IMR-90 (cell line): ENCODE measurements at regions not wholly inside any gene's neighbourhood (a gene's known extent, or its start where the extent isn't known, plus 50 kb on each side); places are given as distances from the start of the nearest gene placed in this dataset.

Source experiments
- ATAC-seq: fragments of 200-7000 bp; cut with Tn5 transposase; 2 replicates; pipeline ENCODE4 v1.9.1; 2020; ENCODE audit warnings: low read depth, mild to moderate bottlenecking, moderate library complexity
- BruUV-seq: library from RNA; stranded (reverse); fragments of 400-500 nt; replicated peaks from 2 replicates; lab custom pipeline; 2021; lab: Mats Ljungman, UMichigan
- CTCF ChIA-PET: fragments of 300-600 bp; formaldehyde crosslinking; extraction: SDS; loops from one replicate; lab custom pipeline; 2021; ENCODE audit warnings: antibody characterized with exemption; lab: Yijun Ruan, JAX
- POLR2A ChIA-PET: fragments of 300-600 bp; sonication (Branson Sonifier 250); formaldehyde crosslinking; loops from one replicate; lab custom pipeline; 2022; ENCODE audit warnings: antibody characterized with exemption; ENCODE audit not compliant: unreplicated experiment; lab: Charles Lee
- DNase-seq: peaks from one replicate; pipeline ENCODE4 v3.0.0; 2013
- H2AFZ ChIP-seq: replicated peaks from 2 replicates; pipeline ENCODE3; 2013; ENCODE audit warnings: low read length, mild to moderate bottlenecking; ENCODE audit not compliant: poor library complexity
- H2AK5ac ChIP-seq: 2 replicates; pipeline ENCODE4 v1.6.1; 2013; ENCODE audit warnings: low read depth, low read length, inconsistent platforms
- H2AK9ac ChIP-seq: replicated peaks from 2 replicates; pipeline ENCODE3; 2013; ENCODE audit warnings: mild to moderate bottlenecking, low read depth, low read length, moderate library complexity; ENCODE audit not compliant: poor library complexity
- H2BK120ac ChIP-seq: 2 replicates; pipeline ENCODE4 v1.6.1; 2013; ENCODE audit warnings: low read depth, low read length, inconsistent platforms
- H2BK15ac ChIP-seq: 3 replicates; pipeline ENCODE4 v1.6.1; 2013; ENCODE audit warnings: low read depth, low read length, inconsistent platforms
- H2BK20ac ChIP-seq: 2 replicates; pipeline ENCODE4 v1.6.1; 2013; ENCODE audit warnings: low read depth, mild to moderate bottlenecking, inconsistent platforms, low read length, moderate library complexity
- H2BK5ac ChIP-seq: 2 replicates; pipeline ENCODE4 v1.6.1; 2013; ENCODE audit warnings: mild to moderate bottlenecking, low read depth, low read length, inconsistent platforms; ENCODE audit not compliant: poor library complexity, severe bottlenecking
- H3K14ac ChIP-seq: replicated peaks from 2 replicates; pipeline ENCODE4 v1.6.1; 2013; ENCODE audit warnings: low read depth, low read length, inconsistent platforms
- H3K18ac ChIP-seq: 2 replicates; pipeline ENCODE4 v1.6.1; 2013; ENCODE audit warnings: low read depth, low read length, control low read depth
- H3K23ac ChIP-seq: 2 replicates; pipeline ENCODE4 v1.6.1; 2013; ENCODE audit warnings: low read depth, low read length, inconsistent platforms
- H3K27ac ChIP-seq: 2 replicates; pipeline ENCODE4 v1.5.1; 2013; ENCODE audit warnings: mild to moderate bottlenecking, control low read depth, low read length; ENCODE audit not compliant: insufficient read depth
- H3K27me3 ChIP-seq: 2 replicates; pipeline ENCODE4 v1.6.1; 2013; ENCODE audit warnings: low read length; ENCODE audit not compliant: control insufficient read depth, insufficient read depth
- H3K36me3 ChIP-seq: 2 replicates; pipeline ENCODE4 v1.6.1; 2013; ENCODE audit warnings: low read length, mixed read lengths; ENCODE audit not compliant: control insufficient read depth, insufficient read depth
- H3K4ac ChIP-seq: 2 replicates; pipeline ENCODE4 v1.6.1; 2013; ENCODE audit warnings: low read depth, low read length, inconsistent platforms
- H3K4me1 ChIP-seq: 2 replicates; pipeline ENCODE4 v1.6.1; 2013; ENCODE audit warnings: low read length, mixed read lengths; ENCODE audit not compliant: control insufficient read depth, insufficient read depth
- H3K4me2 ChIP-seq: 2 replicates; pipeline ENCODE4 v1.6.1; 2013; ENCODE audit warnings: low read depth, mild to moderate bottlenecking, control low read depth, low read length, moderate library complexity
- H3K4me3 ChIP-seq: 2 replicates; pipeline ENCODE4 v1.5.1; 2013; ENCODE audit warnings: low read depth, mild to moderate bottlenecking, control low read depth, low read length, moderate library complexity; ENCODE audit not compliant: insufficient read depth
- H3K56ac ChIP-seq: 2 replicates; pipeline ENCODE4 v1.6.1; 2013; ENCODE audit warnings: low read length, inconsistent platforms; ENCODE audit not compliant: insufficient read depth; ENCODE audit errors: extremely low read depth
- H3K79me1 ChIP-seq, 2 experiments: 2 replicates each; pipeline ENCODE4 v1.6.1; 2013; ENCODE audit warnings: low read length in 2 of 2, inconsistent platforms in 1 of 2, low read depth in 1 of 2
- H3K9ac ChIP-seq: 2 replicates; pipeline ENCODE4 v1.6.1; 2013; ENCODE audit warnings: low read depth, low read length, control low read depth
- H3K9me1 ChIP-seq: 2 replicates; pipeline ENCODE4 v1.6.1; 2013; ENCODE audit warnings: low read length, inconsistent platforms; ENCODE audit not compliant: insufficient read depth
- H3K9me3 ChIP-seq: 2 replicates; pipeline ENCODE4 v1.6.1; 2013; ENCODE audit warnings: low read length; ENCODE audit not compliant: control insufficient read depth, insufficient read depth
- H4K20me1 ChIP-seq: 2 replicates; pipeline ENCODE4 v1.6.1; 2013; ENCODE audit warnings: low read length, inconsistent platforms; ENCODE audit not compliant: insufficient read depth
- H4K5ac ChIP-seq: 2 replicates; pipeline ENCODE4 v1.6.1; 2013; ENCODE audit warnings: mild to moderate bottlenecking, low read depth, low read length, control low read depth
- H4K8ac ChIP-seq, 2 experiments: 2 replicates each; pipeline ENCODE4 v1.6.1; 2013; ENCODE audit warnings: low read depth in 2 of 2, low read length in 2 of 2, control low read depth in 1 of 2, inconsistent platforms in 1 of 2
- H4K91ac ChIP-seq: 2 replicates; pipeline ENCODE4 v1.6.1; 2013; ENCODE audit warnings: low read depth, low read length, inconsistent platforms; ENCODE audit not compliant: insufficient read depth
- BHLHE40 ChIP-seq: fragments of 150-350 bp; IDR thresholded peaks from 2 replicates; pipeline ENCODE4 v1.6.1; 2016; ENCODE audit warnings: mild to moderate bottlenecking, low read depth, low read length
- CEBPB ChIP-seq: IDR thresholded peaks from 2 replicates; pipeline ENCODE4 v1.6.1; 2012; ENCODE audit warnings: low read depth, low read length, improper control_type of control experiment
- CHD1 ChIP-seq: IDR thresholded peaks from 2 replicates; pipeline ENCODE4 v1.6.1; 2012; ENCODE audit warnings: low read depth, low read length, improper control_type of control experiment
- FOS ChIP-seq: fragments of 150-350 bp; IDR thresholded peaks from 2 replicates; pipeline ENCODE4 v1.6.1; 2016; ENCODE audit warnings: low read depth, low read length
- MAFK ChIP-seq: IDR thresholded peaks from 2 replicates; pipeline ENCODE4 v1.6.1; 2012; ENCODE audit warnings: low read depth, low read length, improper control_type of control experiment
- MAZ ChIP-seq: IDR thresholded peaks from 2 replicates; pipeline ENCODE4 v1.6.1; 2012; ENCODE audit warnings: low read depth, mild to moderate bottlenecking, low read length, improper control_type of control experiment, moderate library complexity, borderline replicate concordance
- NFE2L2 ChIP-seq: fragments of 150-350 bp; IDR thresholded peaks from 2 replicates; pipeline ENCODE4 v1.6.1; 2016; ENCODE audit warnings: low read depth, mild to moderate bottlenecking, low read length
- POLR2A ChIP-seq: IDR thresholded peaks from 2 replicates; pipeline ENCODE4 v1.6.1; 2012; ENCODE audit warnings: mild to moderate bottlenecking, low read depth, low read length
- RAD21 ChIP-seq: IDR thresholded peaks from 2 replicates; pipeline ENCODE4 v1.6.1; 2012; ENCODE audit warnings: low read length, improper control_type of control experiment
- RCOR1 ChIP-seq: IDR thresholded peaks from 2 replicates; pipeline ENCODE4 v1.6.1; 2012; ENCODE audit warnings: mild to moderate bottlenecking, low read length, improper control_type of control experiment; ENCODE audit not compliant: insufficient replicate concordance
- RFX5 ChIP-seq: IDR thresholded peaks from 2 replicates; pipeline ENCODE4 v1.8.0; 2012; ENCODE audit warnings: low read depth, mild to moderate bottlenecking, low read length, moderate library complexity
- SMC3 ChIP-seq: fragments of 150-350 bp; IDR thresholded peaks from 2 replicates; pipeline ENCODE4 v1.6.1; 2016; ENCODE audit warnings: low read depth, mild to moderate bottlenecking, antibody characterized with exemption, low read length, moderate library complexity
- USF2 ChIP-seq: fragments of 150-350 bp; IDR thresholded peaks from 2 replicates; pipeline ENCODE4 v1.6.1; 2017; ENCODE audit warnings: mild to moderate bottlenecking, antibody characterized with exemption, low read length, low read depth
- WGBS, 2 experiments: methylation state at CpG; one replicate each; pipeline versions ENCODE4 v1.1.5 to v1.1.7; 2013; ENCODE audit warnings: missing lambda C conversion rate in 2 of 2; ENCODE audit not compliant: insufficient read length in 1 of 2; ENCODE audit errors: extremely low coverage in 2 of 2; 5-methylcytosine and 5-hydroxymethylcytosine counted together
- dilution Hi-C: fragments of 300-500 bp; cut with HindIII; formaldehyde crosslinking; loops from one replicate; pipeline ENCODE4 v1.14.3; 2018; ENCODE audit warnings: low sequenced_read_pairs; ENCODE audit not compliant: unreplicated experiment
- in situ Hi-C: fragments of 300-500 bp; cut with MboI; formaldehyde crosslinking; loops from 3 replicates; pipeline ENCODE4 v1.14.3; 2019; ENCODE audit warnings: low sequenced_read_pairs, inconsistent platforms, mixed read lengths
- intact Hi-C: fragments of 100-400 bp; cut with micrococcal nuclease; formaldehyde crosslinking; loops from 2 replicates; pipeline ENCODE4 v1.10.0; 2022
- TF ChIP-seq, protein P1 (sequence below): conservative IDR thresholded peaks from 2 replicates; pipeline ENCODE4 v1.5.1; 2012; ENCODE audit warnings: mild to moderate bottlenecking, low read depth, low read length, improper control_type of control experiment

DNA sequence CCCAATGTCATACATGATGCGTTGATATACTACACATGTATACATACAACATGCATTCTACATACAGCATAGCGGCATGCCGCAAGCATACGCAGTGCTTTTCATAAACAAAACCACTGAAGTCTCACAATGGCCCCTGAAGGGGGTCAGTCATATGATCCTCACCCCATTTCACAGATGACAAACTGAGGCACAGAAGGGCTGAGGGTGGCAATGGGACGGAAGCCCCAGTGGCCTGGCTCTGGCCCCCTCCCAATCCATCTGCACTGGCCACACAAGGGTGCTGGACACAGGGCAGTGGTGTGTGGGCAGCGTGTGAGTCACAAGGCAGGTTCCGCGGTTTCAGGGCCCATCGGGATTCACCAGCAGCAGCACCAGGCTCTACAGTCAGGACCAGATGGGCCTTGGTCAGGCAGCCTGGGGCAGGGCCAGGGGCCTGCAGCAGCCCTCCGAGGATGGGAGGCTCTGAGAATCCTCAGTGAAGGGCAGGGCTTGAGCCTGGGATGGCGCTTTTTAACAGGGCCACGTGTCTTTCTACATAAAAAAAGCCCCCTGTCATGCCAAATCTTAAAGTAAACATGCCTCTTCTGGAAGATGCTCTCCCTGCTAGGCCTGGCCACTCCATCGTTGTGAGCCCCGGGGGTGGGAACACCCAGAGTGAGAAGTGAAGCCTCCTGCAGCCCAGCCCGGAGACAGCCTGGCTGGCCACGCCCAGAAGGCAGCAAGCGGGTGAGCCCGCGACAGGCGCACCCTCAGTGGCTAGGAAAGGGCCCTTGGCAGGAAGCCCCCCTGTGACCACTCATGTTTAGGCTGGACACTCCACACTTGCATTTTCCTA is 206.5 kb downstream of the CTTN start:
- Histone ChIP-seq H3K4me1 (peaks cover 6% of the 10 kb centered on the region; the same call in 1 of the 2 replicates), H2AFZ (no peak overlapping the region), H2BK15ac (no peak overlapping the region), H3K4me2 (no peak overlapping the region), H4K20me1 (peaks cover 7% of the 10 kb centered on the region; the same call in 1 of the 2 replicates), H3K18ac (no peak overlapping the region), H2BK5ac (no peak overlapping the region), H3K56ac (no peak overlapping the region), H3K4me3 (no peak overlapping the region), H3K4ac (no peak overlapping the region), H4K8ac (no peak overlapping the region), H3K14ac (no peak overlapping the region), H2BK120ac (no peak overlapping the region), H4K5ac (no peak overlapping the region), H4K91ac (no peak overlapping the region), H3K27me3 (peaks cover 3% of the 10 kb centered on the region; the same call in 1 of the 2 replicates), H2AK5ac (no peak overlapping the region), H3K9me3 (no peaks in the 10 kb centered on the region), H3K9ac (no peak overlapping the region), H3K36me3 (no peaks in the 10 kb centered on the region), H3K27ac (no peak overlapping the region), H3K23ac (no peak overlapping the region), H2AK9ac (no peak overlapping the region), H2BK20ac (no peak overlapping the region), H3K9me1 (no peaks in the 10 kb centered on the region; the same call in 1 of the 2 replicates), H3K79me1 (no peaks in the 10 kb centered on the region)
- ChIA-PET CTCF (no interaction called here), POLR2A (no interaction called here)
- 80% methylated on average over 6 of the region's 20 CpGs; no CpG with 5 or more reads in 1 of the 2 experiments for WGBS, 2 experiments
- TF ChIP-seq FOS: no peak
- no peak for TF ChIP-seq CHD1
- TF ChIP-seq SMC3: no peak
- no peak for TF ChIP-seq RAD21
- no peak for TF ChIP-seq BHLHE40
- no peak for TF ChIP-seq RCOR1
- TF ChIP-seq USF2: no peak
- no peak for TF ChIP-seq RFX5
- no peak for TF ChIP-seq MAZ
- TF ChIP-seq NFE2L2: no peak
- TF ChIP-seq POLR2A: no peak
- TF ChIP-seq, protein P1, sequence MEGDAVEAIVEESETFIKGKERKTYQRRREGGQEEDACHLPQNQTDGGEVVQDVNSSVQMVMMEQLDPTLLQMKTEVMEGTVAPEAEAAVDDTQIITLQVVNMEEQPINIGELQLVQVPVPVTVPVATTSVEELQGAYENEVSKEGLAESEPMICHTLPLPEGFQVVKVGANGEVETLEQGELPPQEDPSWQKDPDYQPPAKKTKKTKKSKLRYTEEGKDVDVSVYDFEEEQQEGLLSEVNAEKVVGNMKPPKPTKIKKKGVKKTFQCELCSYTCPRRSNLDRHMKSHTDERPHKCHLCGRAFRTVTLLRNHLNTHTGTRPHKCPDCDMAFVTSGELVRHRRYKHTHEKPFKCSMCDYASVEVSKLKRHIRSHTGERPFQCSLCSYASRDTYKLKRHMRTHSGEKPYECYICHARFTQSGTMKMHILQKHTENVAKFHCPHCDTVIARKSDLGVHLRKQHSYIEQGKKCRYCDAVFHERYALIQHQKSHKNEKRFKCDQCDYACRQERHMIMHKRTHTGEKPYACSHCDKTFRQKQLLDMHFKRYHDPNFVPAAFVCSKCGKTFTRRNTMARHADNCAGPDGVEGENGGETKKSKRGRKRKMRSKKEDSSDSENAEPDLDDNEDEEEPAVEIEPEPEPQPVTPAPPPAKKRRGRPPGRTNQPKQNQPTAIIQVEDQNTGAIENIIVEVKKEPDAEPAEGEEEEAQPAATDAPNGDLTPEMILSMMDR: no peak
- no peak for TF ChIP-seq MAFK
- TF ChIP-seq CEBPB: no peak
- intact Hi-C loops: no loop called here
- DNase-seq: no peak
- in situ Hi-C loops: no loop called here
- ATAC-seq: no peak
- BruUV-seq: no TSS peak
- dilution Hi-C loops: no loop called here
